HCT116 (cell line): ENCODE measurements at regions not wholly inside any gene's neighbourhood (a gene's known extent, or its start where the extent isn't known, plus 50 kb on each side); places are given as distances from the start of the nearest gene placed in this dataset.

Experiments used
- ATAC-seq: fragments of 200-7000 bp; cut with Tn5 transposase; 2 replicates; pipeline ENCODE4 v1.9.1; 2020; ENCODE audit warnings: mild to moderate bottlenecking, moderate library complexity
- BruUV-seq: library from RNA; stranded (reverse); fragments of 400-500 nt; replicated peaks from 2 replicates; lab custom pipeline; 2021; lab: Mats Ljungman, UMichigan
- CTCF ChIA-PET: fragments of 300-600 bp; sonication (Branson Sonifier 250); formaldehyde crosslinking; loops from one replicate; lab custom pipeline; 2021; ENCODE audit warnings: antibody characterized with exemption; lab: Charles Lee
- POLR2A ChIA-PET: fragments of 300-600, 350-600 bp; sonication (Branson Sonifier 250); formaldehyde crosslinking; loops from one replicate; lab custom pipeline; 2021; ENCODE audit warnings: antibody characterized with exemption; lab: Charles Lee
- RAD21 ChIA-PET, 2 experiments: fragments of 300-600 bp; sonication (Branson Sonifier 250); formaldehyde crosslinking; loops; one replicate each; lab custom pipeline; 2023; ENCODE audit warnings: low total read pairs in 2 of 2; ENCODE audit not compliant: uncharacterized antibody in 2 of 2, unreplicated experiment in 2 of 2, low non-redundant PET in 1 of 2; lab: Charles Lee
- DNase-seq: peaks from one replicate; pipeline ENCODE4 v3.0.0-alpha.2; 2010; ENCODE audit warnings: low read depth, low spot score
- H2AFZ ChIP-seq: fragments of 200-600 bp; shearing (Covaris generic), sonication (generic); 2 replicates; pipeline ENCODE4 v1.6.1; 2017; ENCODE audit warnings: low read depth, mixed run types, mixed read lengths, antibody characterized with exemption, low read length; ENCODE audit not compliant: poor library complexity, severe bottlenecking
- H3K27ac ChIP-seq: 2 replicates; pipeline ENCODE4 v1.5.1; 2012; ENCODE audit warnings: low read depth, low read length
- H3K27me3 ChIP-seq: fragments of 200-600 bp; sonication (generic); 2 replicates; pipeline ENCODE4 v1.6.1; 2016; ENCODE audit warnings: mixed run types, low read length, mixed read lengths; ENCODE audit not compliant: insufficient read depth
- H3K36me3 ChIP-seq, 2 experiments: fragments of 200-500 bp in 1 of 2; fragments of 200-600 bp in 1 of 2; sonication (Bioruptor generic) in 1 of 2; sonication (generic) in 1 of 2; 2 replicates each; pipeline versions ENCODE4 v1.5.1 to v1.6.1; 2014 to 2016; ENCODE audit warnings: low read length in 2 of 2, inconsistent platforms in 1 of 2, mixed read lengths in 1 of 2, mixed run types in 1 of 2; ENCODE audit not compliant: insufficient read depth in 2 of 2, control insufficient read depth in 1 of 2
- H3K4me1 ChIP-seq, 2 experiments: fragments of 200-600 bp in 1 of 2; sonication (generic) in 1 of 2; 2 replicates each; pipeline versions ENCODE4 v1.5.1 to v1.6.1; 2012 to 2017; ENCODE audit warnings: low read length in 2 of 2, inconsistent platforms in 1 of 2, mild to moderate bottlenecking in 1 of 2, mixed read lengths in 1 of 2, mixed run types in 1 of 2, moderate library complexity in 1 of 2; ENCODE audit not compliant: insufficient read depth in 2 of 2, control insufficient read depth in 1 of 2
- H3K4me2 ChIP-seq: fragments of 200-600 bp; sonication (generic); 2 replicates; pipeline ENCODE4 v1.6.1; 2017; ENCODE audit warnings: mixed run types, low read length, mixed read lengths
- H3K4me3 ChIP-seq, 2 experiments: fragments of 200-600 bp in 1 of 2; sonication (generic) in 1 of 2; replicated peaks in 1 of 2; 2 replicates each; pipeline ENCODE4 v1.5.1; 2011 to 2016; ENCODE audit warnings: low read length in 2 of 2, control low read depth in 1 of 2, low read depth in 1 of 2, mild to moderate bottlenecking in 1 of 2, mixed read lengths in 1 of 2, mixed run types in 1 of 2
- H3K79me2 ChIP-seq: fragments of 200-600 bp; sonication (generic); 2 replicates; pipeline ENCODE4 v1.6.1; 2017; ENCODE audit warnings: mild to moderate bottlenecking, mixed run types, low read length, moderate library complexity, mixed read lengths; ENCODE audit not compliant: insufficient read depth
- H3K9ac ChIP-seq: fragments of 200-600 bp; sonication (generic); 2 replicates; pipeline ENCODE4 v1.6.1; 2016; ENCODE audit warnings: low read length, mixed read lengths
- H3K9me2 ChIP-seq: fragments of 200-600 bp; sonication (generic), shearing (Covaris generic); 2 replicates; pipeline ENCODE4 v1.6.1; 2017; ENCODE audit warnings: mixed run types, mild to moderate bottlenecking, moderate library complexity; ENCODE audit not compliant: insufficient read depth
- H3K9me3 ChIP-seq, 2 experiments: fragments of 200-500 bp in 1 of 2; fragments of 200-600 bp in 1 of 2; sonication (Bioruptor generic) in 1 of 2; sonication (generic) in 1 of 2; 2 replicates each; pipeline ENCODE4 v1.6.1; 2014 to 2017; ENCODE audit warnings: low read length in 2 of 2, mixed read lengths in 2 of 2, inconsistent platforms in 1 of 2, low read depth in 1 of 2, mild to moderate bottlenecking in 1 of 2, mixed run types in 1 of 2, moderate library complexity in 1 of 2; ENCODE audit not compliant: control insufficient read depth in 1 of 2, insufficient read depth in 1 of 2
- H4K20me1 ChIP-seq: fragments of 200-600 bp; sonication (generic), shearing (Covaris generic); 2 replicates; pipeline ENCODE4 v1.6.1; 2017; ENCODE audit warnings: mixed run types, mild to moderate bottlenecking, moderate library complexity; ENCODE audit not compliant: insufficient read depth
- CBX3 ChIP-seq: IDR thresholded peaks from 2 replicates; pipeline ENCODE4 v1.6.1; 2012; ENCODE audit warnings: low read depth
- EGR1 ChIP-seq: IDR thresholded peaks from 2 replicates; pipeline ENCODE4 v1.6.1; 2012; ENCODE audit warnings: low read depth
- EZH2 ChIP-seq: fragments of 200-600 bp; sonication (generic); IDR thresholded peaks from 2 replicates; pipeline ENCODE4 v1.6.1; 2017; ENCODE audit warnings: antibody characterized with exemption, mixed run types
- EZH2phosphoT487 ChIP-seq: fragments of 200-600 bp; IDR thresholded peaks from 2 replicates; pipeline ENCODE4 v1.6.1; 2018; ENCODE audit warnings: antibody characterized with exemption, borderline replicate concordance
- FOSL1 ChIP-seq: IDR thresholded peaks from 2 replicates; pipeline ENCODE4 v1.6.1; 2012; ENCODE audit warnings: low read depth
- JUND ChIP-seq: IDR thresholded peaks from 2 replicates; pipeline ENCODE4 v1.6.1; 2012
- POLR2A ChIP-seq: IDR thresholded peaks from 2 replicates; pipeline ENCODE4 v1.7.0; 2011; ENCODE audit warnings: borderline replicate concordance; ENCODE audit not compliant: insufficient read depth, insufficient read length; ENCODE audit errors: extremely low read depth
- POLR2AphosphoS5 ChIP-seq: IDR thresholded peaks from 2 replicates; pipeline ENCODE4 v1.6.1; 2011; ENCODE audit warnings: mild to moderate bottlenecking, low read depth, low read length, moderate library complexity
- RAD21 ChIP-seq: IDR thresholded peaks from 2 replicates; pipeline ENCODE4 v1.6.1; 2012; ENCODE audit warnings: low read depth, mild to moderate bottlenecking
- SIN3A ChIP-seq: IDR thresholded peaks from 2 replicates; pipeline ENCODE4 v1.6.1; 2012; ENCODE audit warnings: low read depth
- SRF ChIP-seq: IDR thresholded peaks from 2 replicates; pipeline ENCODE4 v1.6.1; 2012; ENCODE audit warnings: low read depth
- TCF7L2 ChIP-seq: IDR thresholded peaks from 2 replicates; pipeline ENCODE4 v1.7.0; 2011; ENCODE audit warnings: borderline replicate concordance, inconsistent platforms; ENCODE audit not compliant: insufficient read depth, insufficient read length; ENCODE audit errors: extremely low read depth
- YY1 ChIP-seq: IDR thresholded peaks from 2 replicates; pipeline ENCODE4 v1.6.1; 2011; ENCODE audit warnings: low read length, low read depth, moderate library complexity, mild to moderate bottlenecking; ENCODE audit not compliant: insufficient replicate concordance; ENCODE audit errors: extremely low read depth
- ZNF274 ChIP-seq: fragments of 200-500 bp; sonication (Bioruptor generic); IDR thresholded peaks from 2 replicates; pipeline ENCODE4 v1.6.1; 2014; ENCODE audit warnings: mild to moderate bottlenecking, low read depth, low read length, inconsistent platforms
- intact Hi-C: fragments of 100-400 bp; cut with micrococcal nuclease; formaldehyde crosslinking; loops from 2 replicates; pipeline ENCODE4 v1.10.0; 2022
- TF ChIP-seq, protein P1 (sequence below): IDR thresholded peaks from 2 replicates; pipeline ENCODE4 v1.6.1; 2012; ENCODE audit warnings: low read depth
- TF ChIP-seq, protein P2 (sequence below): IDR thresholded peaks from 2 replicates; pipeline ENCODE4 v1.6.1; 2012
- TF ChIP-seq, protein P3 (sequence below): IDR thresholded peaks from 2 replicates; pipeline ENCODE4 v1.6.1; 2012
- TF ChIP-seq, protein P4 (sequence below): IDR thresholded peaks from 2 replicates; pipeline ENCODE4 v1.6.1; 2011; ENCODE audit warnings: mild to moderate bottlenecking, low read length, moderate library complexity; ENCODE audit not compliant: insufficient replicate concordance; ENCODE audit errors: extremely low read depth

DNA sequence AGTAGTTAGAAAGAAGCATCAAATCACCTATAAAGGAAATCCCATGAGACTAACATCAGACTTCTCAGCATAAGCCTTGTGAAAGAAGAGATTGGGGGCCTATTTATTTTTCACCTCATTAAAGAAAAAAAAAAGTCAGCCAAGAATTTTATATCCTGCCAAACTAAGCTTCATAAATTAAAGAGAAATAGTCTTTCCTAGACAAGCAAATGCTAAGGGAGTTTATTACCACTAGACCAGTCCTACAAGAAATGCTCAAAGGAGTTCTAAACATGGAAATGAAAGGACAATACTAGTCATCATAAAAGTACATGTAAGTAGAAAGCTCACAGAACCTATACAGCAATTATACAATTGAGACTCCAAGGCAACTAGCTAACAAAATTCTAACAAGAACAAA is 96.5 kb upstream of the OLIG3 start:
- no peak for TF ChIP-seq EZH2
- TF ChIP-seq YY1, result no peak
- no peak for TF ChIP-seq TCF7L2
- no peak for TF ChIP-seq FOSL1
- TF ChIP-seq EGR1, result no peak
- TF ChIP-seq, protein P1, sequence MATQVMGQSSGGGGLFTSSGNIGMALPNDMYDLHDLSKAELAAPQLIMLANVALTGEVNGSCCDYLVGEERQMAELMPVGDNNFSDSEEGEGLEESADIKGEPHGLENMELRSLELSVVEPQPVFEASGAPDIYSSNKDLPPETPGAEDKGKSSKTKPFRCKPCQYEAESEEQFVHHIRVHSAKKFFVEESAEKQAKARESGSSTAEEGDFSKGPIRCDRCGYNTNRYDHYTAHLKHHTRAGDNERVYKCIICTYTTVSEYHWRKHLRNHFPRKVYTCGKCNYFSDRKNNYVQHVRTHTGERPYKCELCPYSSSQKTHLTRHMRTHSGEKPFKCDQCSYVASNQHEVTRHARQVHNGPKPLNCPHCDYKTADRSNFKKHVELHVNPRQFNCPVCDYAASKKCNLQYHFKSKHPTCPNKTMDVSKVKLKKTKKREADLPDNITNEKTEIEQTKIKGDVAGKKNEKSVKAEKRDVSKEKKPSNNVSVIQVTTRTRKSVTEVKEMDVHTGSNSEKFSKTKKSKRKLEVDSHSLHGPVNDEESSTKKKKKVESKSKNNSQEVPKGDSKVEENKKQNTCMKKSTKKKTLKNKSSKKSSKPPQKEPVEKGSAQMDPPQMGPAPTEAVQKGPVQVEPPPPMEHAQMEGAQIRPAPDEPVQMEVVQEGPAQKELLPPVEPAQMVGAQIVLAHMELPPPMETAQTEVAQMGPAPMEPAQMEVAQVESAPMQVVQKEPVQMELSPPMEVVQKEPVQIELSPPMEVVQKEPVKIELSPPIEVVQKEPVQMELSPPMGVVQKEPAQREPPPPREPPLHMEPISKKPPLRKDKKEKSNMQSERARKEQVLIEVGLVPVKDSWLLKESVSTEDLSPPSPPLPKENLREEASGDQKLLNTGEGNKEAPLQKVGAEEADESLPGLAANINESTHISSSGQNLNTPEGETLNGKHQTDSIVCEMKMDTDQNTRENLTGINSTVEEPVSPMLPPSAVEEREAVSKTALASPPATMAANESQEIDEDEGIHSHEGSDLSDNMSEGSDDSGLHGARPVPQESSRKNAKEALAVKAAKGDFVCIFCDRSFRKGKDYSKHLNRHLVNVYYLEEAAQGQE, result no peak
- TF ChIP-seq ZNF274, result no peak
- TF ChIP-seq, protein P2, sequence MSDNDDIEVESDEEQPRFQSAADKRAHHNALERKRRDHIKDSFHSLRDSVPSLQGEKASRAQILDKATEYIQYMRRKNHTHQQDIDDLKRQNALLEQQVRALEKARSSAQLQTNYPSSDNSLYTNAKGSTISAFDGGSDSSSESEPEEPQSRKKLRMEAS, result no peak
- no peak for TF ChIP-seq POLR2A
- TF ChIP-seq, protein P3, sequence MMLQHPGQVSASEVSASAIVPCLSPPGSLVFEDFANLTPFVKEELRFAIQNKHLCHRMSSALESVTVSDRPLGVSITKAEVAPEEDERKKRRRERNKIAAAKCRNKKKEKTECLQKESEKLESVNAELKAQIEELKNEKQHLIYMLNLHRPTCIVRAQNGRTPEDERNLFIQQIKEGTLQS, result no peak
- no peak for TF ChIP-seq EZH2phosphoT487
- no peak for TF ChIP-seq SIN3A
- no peak for TF ChIP-seq JUND
- no peak for TF ChIP-seq RAD21
- TF ChIP-seq, protein P4, sequence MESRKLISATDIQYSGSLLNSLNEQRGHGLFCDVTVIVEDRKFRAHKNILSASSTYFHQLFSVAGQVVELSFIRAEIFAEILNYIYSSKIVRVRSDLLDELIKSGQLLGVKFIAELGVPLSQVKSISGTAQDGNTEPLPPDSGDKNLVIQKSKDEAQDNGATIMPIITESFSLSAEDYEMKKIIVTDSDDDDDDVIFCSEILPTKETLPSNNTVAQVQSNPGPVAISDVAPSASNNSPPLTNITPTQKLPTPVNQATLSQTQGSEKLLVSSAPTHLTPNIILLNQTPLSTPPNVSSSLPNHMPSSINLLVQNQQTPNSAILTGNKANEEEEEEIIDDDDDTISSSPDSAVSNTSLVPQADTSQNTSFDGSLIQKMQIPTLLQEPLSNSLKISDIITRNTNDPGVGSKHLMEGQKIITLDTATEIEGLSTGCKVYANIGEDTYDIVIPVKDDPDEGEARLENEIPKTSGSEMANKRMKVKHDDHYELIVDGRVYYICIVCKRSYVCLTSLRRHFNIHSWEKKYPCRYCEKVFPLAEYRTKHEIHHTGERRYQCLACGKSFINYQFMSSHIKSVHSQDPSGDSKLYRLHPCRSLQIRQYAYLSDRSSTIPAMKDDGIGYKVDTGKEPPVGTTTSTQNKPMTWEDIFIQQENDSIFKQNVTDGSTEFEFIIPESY, result no peak
- no peak for TF ChIP-seq CBX3
- no peak for TF ChIP-seq SRF
- TF ChIP-seq POLR2AphosphoS5, result no peak
- TF ChIP-seq, all 23 proteins: peak for 0
- Histone ChIP-seq H3K4me2 (no peak overlapping the region), H3K9me2 (no peaks in the 10 kb centered on the region), H2AFZ (no peak overlapping the region), H3K79me2 (no peaks in the 10 kb centered on the region), H3K27ac (no peak overlapping the region), H3K36me3 (no peaks in the 10 kb centered on the region), H3K9me3 (peaks cover 0 to 4% of the 10 kb centered on the region in 2 experiments; a peak in 1 of 4 replicates), H4K20me1 (no peaks in the 10 kb centered on the region), H3K4me1 (no peaks in the 10 kb centered on the region), H3K27me3 (no peaks in the 10 kb centered on the region), H3K4me3 (no peak overlapping the region), H3K9ac (no peak overlapping the region)
- no TSS peak for BruUV-seq
- RAD21 ChIA-PET, result no interaction called here
- intact Hi-C loops, result no loop called here
- no peak for DNase-seq
- POLR2A ChIA-PET, result no interaction called here
- CTCF ChIA-PET, result no interaction called here
- ATAC-seq, result no peak
